GM21367 (cell line): ENCODE measurements at regions not wholly inside any gene's neighbourhood (a gene's known extent, or its start where the extent isn't known, plus 50 kb on each side); places are given as distances from the start of the nearest gene placed in this dataset.
"Not testable (repeated sequence)": the region's sequence is repeated elsewhere in the genome, so short reads cannot be mapped to it uniquely, and the experiment has no call there.

Experiments
- ATAC-seq: cut with Tn5 transposase; IDR thresholded peaks from one replicate; pipeline ENCODE4 v1.9.1; 2021; ENCODE audit not compliant: unreplicated experiment

GRCh38 chr6:109875973-109876372 is 102.1 kb upstream of the GPR6 start:
- no peak for ATAC-seq

- no peak for ATAC-seq
These were observed 100.8 kb upstream of the GPR6 start for GRCh38 chr6:109877028-109878004.

- not testable (repeated sequence) for ATAC-seq
These were observed 100.0 kb upstream of the GPR6 start for GRCh38 chr6:109878005-109878690.

- ATAC-seq: not testable (repeated sequence)
These were observed 99.0 kb upstream of the GPR6 start for GRCh38 chr6:109879081-109879480.

- no peak for ATAC-seq
These were observed 98.6 kb upstream of the GPR6 start for GRCh38 chr6:109879521-109879920.

GRCh38 chr6:109881069-109881468 is 97.0 kb upstream of the GPR6 start:
- not testable (repeated sequence) for ATAC-seq

GRCh38 chr6:109881953-109882490 is 96.1 kb upstream of the GPR6 start:
- not testable (repeated sequence) for ATAC-seq

GRCh38 chr6:109891924-109892323 is 86.2 kb upstream of the GPR6 start:
- no peak for ATAC-seq

GRCh38 chr6:109892451-109893435 is 85.4 kb upstream of the GPR6 start:
- ATAC-seq: no peak

- no peak for ATAC-seq
These were observed 84.5 kb upstream of the GPR6 start for GRCh38 chr6:109893606-109894005.

GRCh38 chr6:109894181-109894580 is 83.9 kb upstream of the GPR6 start:
- ATAC-seq: peak; percentile 47

- ATAC-seq: no peak
These were observed 81.8 kb upstream of the GPR6 start for GRCh38 chr6:109896341-109896740.

- no peak for ATAC-seq
These were observed 81.1 kb upstream of the GPR6 start for GRCh38 chr6:109897025-109897424.

GRCh38 chr6:109897561-109898080 is 80.5 kb upstream of the GPR6 start:
- ATAC-seq: no peak

- ATAC-seq: no peak
These were observed 76.1 kb upstream of the GPR6 start for GRCh38 chr6:109901976-109902375.

GRCh38 chr6:109902870-109903269 is 75.2 kb upstream of the GPR6 start:
- no peak for ATAC-seq

GRCh38 chr6:109910571-109910970 is 67.5 kb upstream of the GPR6 start:
- no peak for ATAC-seq

GRCh38 chr6:109912118-109912517 is 66.0 kb upstream of the GPR6 start:
- ATAC-seq: no peak

- no peak for ATAC-seq
These were observed 65.2 kb upstream of the GPR6 start for GRCh38 chr6:109912952-109913351.

- not testable (repeated sequence) for ATAC-seq
These were observed 62.4 kb upstream of the GPR6 start for GRCh38 chr6:109915748-109916147.
